ENCODE measurements at regions not wholly inside any gene's neighbourhood (a gene's known extent, or its start where the extent isn't known, plus 50 kb on each side); places are given as distances from the start of the nearest gene placed in this dataset.

GRCh38 chr6:67629258-67629657 is 1005.8 kb upstream of the ADGRB3 start:
- H3K27ac Mint-ChIP-seq = no peak overlapping the region; the same call in 1 of the 2 replicates
- H3K4me1 Mint-ChIP-seq (ENCODE audit: low read depth) = peaks cover 6% of the 10 kb centered on the region; the same call in 1 of the 2 replicates
- TF ChIP-seq CTCF (IDR thresholded peaks at IDR 0.05) = no peak
- DNase-seq = no peak
- no peak overlapping the region for H3K4me3 Mint-ChIP-seq
- H3K27me3 Mint-ChIP-seq (ENCODE audit: insufficient read depth) = no peaks in the 10 kb centered on the region
- peaks cover 23% of the 10 kb centered on the region for H3K9me3 Mint-ChIP-seq
- H3K36me3 Mint-ChIP-seq (ENCODE audit: low read depth) = peaks cover 7% of the 10 kb centered on the region; the same call in 1 of the 2 replicates

- Mint-ChIP-seq H3K9me3 (peaks cover 27% of the 10 kb centered on the region), H3K27ac (no peak overlapping the region), H3K36me3 (ENCODE audit: low read depth) (no peaks in the 10 kb centered on the region), H3K27me3 (ENCODE audit: insufficient read depth) (no peaks in the 10 kb centered on the region; the same call in 1 of the 2 replicates), H3K4me1 (ENCODE audit: low read depth) (no peaks in the 10 kb centered on the region), H3K4me3 (no peak overlapping the region)
- no peak for TF ChIP-seq CTCF (IDR thresholded peaks at IDR 0.05)
- no peak for DNase-seq
Measured at GRCh38 chr6:67615796-67616195, 1019.3 kb upstream of the ADGRB3 start.

- Mint-ChIP-seq H3K4me3 (no peak overlapping the region), H3K27ac (no peak overlapping the region), H3K27me3 (ENCODE audit: insufficient read depth) (no peaks in the 10 kb centered on the region), H3K36me3 (ENCODE audit: low read depth) (no peaks in the 10 kb centered on the region), H3K4me1 (ENCODE audit: low read depth) (no peaks in the 10 kb centered on the region), H3K9me3 (peaks cover 13% of the 10 kb centered on the region; the same call in 1 of the 2 replicates)
- TF ChIP-seq CTCF (IDR thresholded peaks at IDR 0.05) = no peak
- no peak for DNase-seq
Measured at GRCh38 chr6:67608099-67608749, 1026.9 kb upstream of the ADGRB3 start.

- no peak overlapping the region for H3K4me3 Mint-ChIP-seq
- no peak for DNase-seq
- no peaks in the 10 kb centered on the region for H3K36me3 Mint-ChIP-seq (ENCODE audit: low read depth)
- peaks cover 4% of the 10 kb centered on the region; the same call in 1 of the 2 replicates for H3K9me3 Mint-ChIP-seq
- no peaks in the 10 kb centered on the region for H3K4me1 Mint-ChIP-seq (ENCODE audit: low read depth)
- no peak overlapping the region for H3K27ac Mint-ChIP-seq
- H3K27me3 Mint-ChIP-seq (ENCODE audit: insufficient read depth) = no peaks in the 10 kb centered on the region
- no peak for TF ChIP-seq CTCF (IDR thresholded peaks at IDR 0.05)
Measured at GRCh38 chr6:67606906-67607828, 1027.9 kb upstream of the ADGRB3 start.

- H3K4me3 Mint-ChIP-seq = no peak overlapping the region
- H3K27ac Mint-ChIP-seq = no peak overlapping the region
- H3K36me3 Mint-ChIP-seq (ENCODE audit: low read depth) = no peaks in the 10 kb centered on the region
- no peaks in the 10 kb centered on the region for H3K4me1 Mint-ChIP-seq (ENCODE audit: low read depth)
- H3K9me3 Mint-ChIP-seq = peaks cover 19% of the 10 kb centered on the region; the same call in 1 of the 2 replicates
- no peaks in the 10 kb centered on the region for H3K27me3 Mint-ChIP-seq (ENCODE audit: insufficient read depth)
- TF ChIP-seq CTCF (IDR thresholded peaks at IDR 0.05) = no peak
- DNase-seq = no peak
Measured at GRCh38 chr6:67594366-67594765, 1040.7 kb upstream of the ADGRB3 start.
